ENCODE measurements at regions not wholly inside any gene's neighbourhood (a gene's known extent, or its start where the extent isn't known, plus 50 kb on each side); places are given as distances from the start of the nearest gene placed in this dataset.

DNA sequence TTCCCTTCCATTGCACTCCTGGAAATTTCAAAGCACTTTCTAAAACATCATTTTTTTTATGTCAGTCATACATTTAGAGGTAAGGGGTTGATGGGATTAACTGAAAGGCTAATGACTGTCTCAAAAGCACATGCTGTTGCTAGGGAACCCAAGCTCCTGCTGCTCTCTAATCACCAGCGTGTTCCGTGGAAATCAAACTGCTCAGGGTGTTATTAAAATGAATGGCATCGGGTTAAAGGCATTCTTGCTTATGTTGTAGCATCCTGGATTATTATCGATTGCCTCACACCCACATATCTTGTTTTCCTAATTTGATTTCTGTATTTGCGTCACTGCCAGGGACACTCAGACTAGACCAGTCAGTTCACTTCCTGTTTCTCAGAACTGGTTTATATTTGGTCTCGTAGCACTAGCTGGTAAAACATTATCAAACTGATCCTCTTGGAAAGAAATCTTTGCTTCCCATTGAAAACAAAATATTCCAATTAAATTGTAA, 216.5 kb upstream of the MKLN1 start:
- DNase-seq: no peak

DNA sequence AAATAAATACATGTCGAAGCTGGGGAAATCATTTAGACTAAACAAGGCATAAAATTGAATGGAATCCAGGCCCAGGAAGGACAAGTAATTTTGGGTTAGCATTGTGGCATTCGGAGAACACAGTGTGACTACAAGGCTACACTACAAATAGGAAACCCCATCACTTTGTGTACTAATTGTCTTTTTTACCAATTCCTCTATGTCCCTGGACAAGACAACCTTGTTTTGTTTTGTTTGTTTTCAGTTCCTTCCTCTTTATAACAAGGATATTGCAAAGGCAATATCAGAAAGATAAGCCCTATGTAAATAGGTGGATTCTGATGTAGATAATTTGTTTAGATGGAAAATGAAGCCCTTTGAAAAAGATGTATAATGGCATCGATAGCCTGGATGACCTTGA, 215.9 kb upstream of the MKLN1 start:
- DNase-seq: no peak

DNA sequence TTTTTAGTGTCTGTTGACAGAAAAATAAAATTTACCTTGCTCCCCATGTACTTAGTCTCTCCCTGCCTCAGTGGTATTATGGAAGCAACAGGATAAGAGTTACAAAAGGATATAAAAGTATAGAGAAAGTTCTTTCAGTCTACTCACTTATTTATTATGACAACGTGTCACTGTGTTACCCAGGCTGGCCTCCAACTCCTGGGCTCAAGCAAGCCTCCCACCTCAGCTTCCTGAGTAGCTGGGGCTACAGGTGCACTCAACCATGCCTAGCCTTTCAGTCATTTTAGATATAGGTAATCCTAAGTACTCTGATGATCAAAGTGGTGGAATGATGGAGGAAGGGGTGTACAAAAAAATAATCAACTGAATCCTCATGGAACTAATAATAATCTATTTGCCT, 215.2 kb upstream of the MKLN1 start:
- DNase-seq: no peak

DNA sequence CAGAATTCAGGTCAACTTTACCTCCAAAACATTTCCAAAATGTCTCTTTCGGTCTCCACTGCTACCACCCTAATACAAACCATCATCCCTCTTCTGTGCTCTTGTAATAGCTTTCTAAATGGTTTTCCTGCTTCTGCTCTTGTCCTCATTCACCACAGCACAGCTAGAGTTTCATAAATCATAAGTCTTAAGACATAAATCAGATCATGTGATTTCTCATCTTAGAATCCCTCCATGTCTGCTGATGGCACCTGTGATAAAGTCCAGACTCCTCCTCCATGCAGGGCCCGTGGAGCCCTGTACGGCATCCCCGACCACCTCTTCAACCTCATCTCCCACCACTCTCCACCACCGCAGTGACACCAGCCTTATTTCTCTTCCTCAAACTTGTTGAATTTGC, 212.3 kb upstream of the MKLN1 start:
- DNase-seq: no peak

DNA sequence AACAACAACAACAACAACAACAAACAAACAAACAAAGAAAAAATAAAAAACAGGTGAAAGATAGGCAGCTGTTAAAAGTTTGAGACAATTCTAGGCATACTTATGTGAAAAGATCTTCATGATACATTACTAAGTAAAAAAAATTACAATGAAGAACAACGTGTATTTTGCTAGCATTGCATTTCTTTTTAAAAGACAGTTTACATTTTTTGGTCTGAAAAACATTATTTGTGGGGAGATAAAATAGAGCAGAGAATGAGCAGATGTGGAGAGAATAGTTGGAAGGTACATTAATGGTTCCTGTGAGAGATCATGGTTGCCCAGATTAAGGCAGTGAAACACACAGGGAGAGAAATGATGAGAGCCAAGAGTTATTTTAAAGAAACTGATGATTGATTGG, 210.2 kb upstream of the MKLN1 start:
- no peak for DNase-seq

DNA sequence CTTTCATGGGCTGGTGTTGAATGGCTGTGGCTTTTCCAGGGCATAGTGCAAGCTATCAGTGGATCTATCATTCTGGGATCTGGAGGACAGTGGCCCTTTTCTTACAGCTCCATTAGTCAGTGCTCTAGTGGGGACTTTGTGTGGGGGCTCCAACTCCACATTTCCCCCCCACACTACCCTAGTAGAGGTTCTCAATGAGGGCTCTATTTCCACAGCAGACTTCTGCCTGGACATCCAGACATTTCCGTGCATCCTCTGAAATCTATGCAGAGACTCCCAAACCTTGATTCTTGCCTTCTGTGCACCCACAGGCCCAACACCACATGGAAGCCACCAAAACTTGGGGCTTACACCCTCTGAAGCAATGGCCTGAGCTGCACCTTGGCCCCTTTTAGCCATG, 208.3 kb upstream of the MKLN1 start:
- DNase-seq: no peak

DNA sequence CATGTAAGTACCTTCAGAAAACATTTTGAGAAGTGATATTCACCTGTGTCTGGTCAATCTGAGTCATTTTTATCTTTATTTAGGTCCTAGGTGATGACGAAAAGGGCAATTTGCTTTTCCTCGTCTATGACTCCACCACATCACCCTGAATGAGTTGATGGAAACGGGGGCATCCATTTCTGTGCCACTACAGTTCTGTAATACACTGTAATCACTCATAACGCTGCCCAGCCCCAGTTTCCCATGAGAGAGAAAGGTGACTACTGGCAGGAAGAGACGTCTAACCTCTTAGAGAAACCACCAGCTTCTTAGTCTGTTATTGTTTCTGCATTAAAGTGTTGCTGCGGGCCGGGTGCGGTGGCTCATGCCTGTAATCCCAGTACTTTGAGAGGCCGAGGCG, 205.3 kb upstream of the MKLN1 start:
- DNase-seq: no peak

DNA sequence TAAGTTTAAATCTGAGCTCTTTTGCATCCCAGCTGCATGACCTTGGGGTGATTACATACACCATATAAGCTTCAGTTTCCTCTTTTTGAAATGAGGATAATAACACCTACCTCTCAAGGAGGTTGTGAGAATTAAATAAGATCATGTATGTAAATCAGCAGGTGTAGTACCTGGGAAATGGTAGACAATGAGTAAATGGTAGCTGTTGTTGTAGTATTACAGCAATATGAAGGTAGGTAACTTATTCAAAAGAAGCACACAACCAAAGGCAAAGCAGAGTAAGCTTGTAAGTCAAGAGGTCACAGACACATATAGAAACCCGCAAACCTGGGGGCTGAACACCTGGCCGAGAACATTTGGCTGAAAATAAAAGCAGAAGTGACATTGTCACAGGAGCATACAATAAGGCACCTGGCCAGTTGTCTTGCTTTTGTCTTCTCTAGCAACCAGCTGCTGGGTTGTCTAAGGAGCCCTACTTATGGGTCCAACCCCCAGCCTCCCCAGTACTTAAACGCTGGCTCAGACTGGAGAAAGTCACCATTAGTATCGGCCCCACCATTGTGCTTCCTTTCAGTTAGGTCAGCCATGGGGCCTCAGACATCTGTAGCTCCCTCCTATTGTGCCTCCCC, 203.6 kb upstream of the MKLN1 start:
- no peak for DNase-seq

DNA sequence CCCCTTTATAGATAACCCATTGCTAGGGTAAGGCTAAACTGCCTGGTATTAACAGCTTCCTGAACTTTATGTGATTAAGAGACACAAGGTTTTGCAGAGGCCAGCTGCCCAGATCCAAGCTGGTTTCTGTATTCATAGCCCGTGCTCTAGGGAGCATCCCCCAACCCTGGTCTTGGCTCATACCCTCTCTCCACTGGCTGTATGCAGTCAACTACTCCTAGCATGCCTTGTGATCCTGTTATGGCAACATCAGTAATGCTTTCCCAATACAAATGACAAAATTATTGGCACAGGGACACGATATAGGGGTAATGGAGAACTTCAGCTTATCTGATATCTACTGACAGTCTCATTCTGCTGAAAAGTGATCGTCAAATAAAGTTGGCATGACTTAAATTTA, 202.8 kb upstream of the MKLN1 start:
- no peak for DNase-seq

DNA sequence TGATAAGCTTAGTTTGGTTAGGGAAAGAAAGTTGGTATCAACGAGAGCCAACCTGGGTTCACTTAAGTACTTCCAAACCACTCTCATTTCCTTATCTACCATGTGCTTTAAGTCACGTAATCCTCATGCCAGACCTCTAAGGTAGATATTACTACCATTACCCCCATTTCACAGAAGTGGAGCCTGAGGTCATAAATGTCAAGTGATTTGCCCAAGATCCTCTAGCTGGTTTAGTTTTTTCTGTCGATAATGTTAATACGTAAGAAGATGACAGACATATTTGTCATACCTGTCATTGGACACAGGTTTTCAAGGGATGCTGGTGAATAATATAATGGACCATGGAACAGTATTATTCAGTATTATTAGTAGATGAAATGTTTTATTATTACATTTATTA, 197.4 kb upstream of the MKLN1 start:
- no peak for DNase-seq

DNA sequence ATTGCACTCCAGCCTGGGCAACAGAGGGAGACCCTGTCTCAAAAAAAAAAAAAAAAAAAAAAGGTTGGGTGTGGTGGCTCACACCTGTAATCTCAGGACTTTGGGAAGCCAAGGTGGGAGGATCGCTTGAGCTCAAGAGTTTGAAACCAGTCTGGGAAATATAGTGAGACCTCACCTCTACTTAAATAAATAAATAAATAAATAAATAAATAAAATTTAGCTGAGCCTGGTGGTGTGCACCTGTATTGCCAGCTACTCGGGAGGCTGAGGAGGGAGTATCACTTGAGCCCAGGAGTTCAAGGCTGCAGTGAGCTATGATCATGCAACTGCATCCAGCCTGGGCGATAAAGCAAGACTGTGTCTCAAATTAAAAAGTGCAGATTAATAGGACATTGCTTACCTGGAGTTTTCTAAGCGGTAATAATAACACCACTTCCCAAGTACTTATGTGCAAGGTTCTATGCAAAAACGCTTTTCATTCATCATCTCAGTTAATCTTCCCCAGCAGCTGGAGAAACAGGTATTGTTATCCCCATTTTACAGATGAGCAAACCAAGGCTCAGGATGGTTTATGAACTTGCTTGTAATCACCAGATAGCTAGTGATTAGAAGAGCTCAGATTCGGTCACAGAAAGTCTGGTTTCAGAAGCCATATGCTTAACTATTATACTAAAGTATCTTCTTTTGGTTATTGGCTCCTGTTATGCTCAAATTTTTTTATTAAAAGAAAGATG, 196.5 kb upstream of the MKLN1 start:
- no peak for DNase-seq

DNA sequence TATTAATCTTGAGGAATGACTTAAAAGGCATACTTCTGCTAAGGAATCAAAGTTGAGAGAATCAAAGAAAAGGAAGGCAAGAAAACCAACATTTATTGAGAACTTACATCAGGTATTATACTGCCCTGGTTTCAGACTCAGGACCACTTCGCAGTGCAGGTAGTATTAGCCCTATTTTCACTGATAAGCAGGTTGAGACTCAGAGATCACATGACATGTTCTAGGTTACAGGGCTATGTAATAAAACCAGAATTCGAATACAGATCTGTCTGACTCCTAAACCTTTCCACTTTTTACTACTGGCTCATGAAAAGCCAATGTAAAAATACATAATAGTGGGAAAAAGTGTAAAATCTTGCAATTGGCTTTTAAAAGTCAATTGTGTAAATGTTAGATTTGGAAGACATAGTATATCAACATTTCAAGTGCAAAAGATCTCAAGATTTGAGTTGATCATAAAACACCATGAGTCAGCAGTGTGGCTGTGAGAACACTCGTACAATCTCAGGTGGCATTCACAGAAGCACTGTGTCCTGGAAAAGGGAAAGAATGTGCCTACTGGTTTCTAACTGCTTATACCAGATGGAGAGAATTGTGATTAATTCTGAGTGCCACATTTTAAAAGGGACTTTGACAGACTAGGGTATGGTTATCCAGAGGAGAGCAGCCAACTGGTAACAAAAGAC, 195.8 kb upstream of the MKLN1 start:
- no peak for DNase-seq

DNA sequence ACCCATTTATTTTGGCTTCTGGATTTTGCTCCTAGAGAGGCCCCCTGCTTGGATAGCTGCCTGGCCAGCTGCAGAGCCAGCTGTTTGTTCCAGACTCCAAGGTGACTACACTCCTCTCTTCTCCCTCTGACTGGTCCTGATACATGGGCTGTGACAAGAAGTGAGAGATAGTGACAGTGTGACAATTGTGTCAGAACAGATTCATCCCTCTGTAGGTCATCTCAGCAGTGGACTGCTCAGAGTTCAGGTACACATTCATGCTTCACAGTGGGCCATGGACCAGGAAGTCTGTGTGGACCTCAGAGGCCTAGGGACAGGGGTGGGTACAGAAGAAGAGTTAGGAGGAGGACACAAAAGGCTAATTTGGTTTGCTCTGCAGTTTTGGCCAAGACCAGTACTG, 188.2 kb upstream of the MKLN1 start:
- DNase-seq: no peak

DNA sequence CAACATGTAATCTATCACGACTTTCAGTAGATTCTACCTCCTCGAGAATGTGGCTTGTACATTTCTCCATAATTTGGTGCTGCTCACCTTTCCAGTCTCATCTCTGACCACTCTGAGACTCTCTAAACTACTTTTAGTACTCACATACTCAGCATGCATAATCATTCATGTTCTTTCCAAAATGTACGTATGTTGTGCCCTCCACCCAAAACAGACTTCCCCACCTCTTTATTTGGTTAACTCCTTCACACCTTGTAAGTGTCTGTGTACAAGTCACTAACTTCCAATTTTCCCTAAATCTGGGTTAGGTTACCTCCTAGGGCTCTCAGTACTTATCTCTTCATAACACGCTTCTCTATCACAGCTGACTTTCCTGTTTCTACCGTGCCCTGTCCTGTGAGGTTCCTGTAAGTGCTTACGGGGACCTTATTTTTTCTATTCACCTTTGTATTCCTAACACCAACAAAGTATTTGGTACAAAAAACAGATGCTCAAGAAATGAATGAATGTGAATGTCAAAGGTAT, 186.2 kb upstream of the MKLN1 start:
- no peak for DNase-seq

DNA sequence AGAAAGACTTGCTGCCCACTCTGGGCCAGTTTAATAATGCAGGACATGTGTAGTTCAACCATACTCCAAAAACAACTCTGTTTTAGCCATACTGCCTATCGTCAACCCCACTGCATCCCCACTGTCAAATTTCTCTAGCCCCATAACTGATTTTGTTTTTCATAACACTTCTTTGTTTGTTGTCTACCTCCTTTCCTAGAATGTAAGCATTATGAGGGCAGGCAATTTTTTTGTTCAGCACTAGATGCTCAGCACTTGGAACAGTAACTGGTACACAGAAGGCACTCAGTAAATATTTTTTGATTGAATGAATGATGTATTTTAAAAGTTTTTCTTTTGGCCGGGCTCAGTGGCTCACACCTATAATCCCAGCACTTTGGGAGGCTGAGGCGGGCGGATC, 183.8 kb upstream of the MKLN1 start:
- DNase-seq: no peak

DNA sequence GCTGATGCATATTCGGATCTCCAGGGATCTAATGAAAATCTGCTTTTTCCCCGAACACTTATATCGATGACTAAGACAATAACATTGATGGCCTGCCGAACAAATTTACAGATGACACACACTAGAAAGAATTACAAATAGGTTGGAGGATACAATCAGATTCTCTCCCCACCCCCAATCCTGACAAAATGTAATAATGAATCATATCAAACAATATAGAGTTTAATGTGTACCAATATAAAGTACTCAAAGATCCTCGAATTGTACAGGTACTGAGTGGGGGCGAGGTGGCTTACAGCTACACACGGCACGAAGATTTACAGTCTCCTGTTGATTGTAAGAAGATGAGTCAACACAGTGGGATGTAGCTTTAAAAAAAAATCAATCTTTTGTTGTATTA, 182.7 kb upstream of the MKLN1 start:
- DNase-seq: no peak

DNA sequence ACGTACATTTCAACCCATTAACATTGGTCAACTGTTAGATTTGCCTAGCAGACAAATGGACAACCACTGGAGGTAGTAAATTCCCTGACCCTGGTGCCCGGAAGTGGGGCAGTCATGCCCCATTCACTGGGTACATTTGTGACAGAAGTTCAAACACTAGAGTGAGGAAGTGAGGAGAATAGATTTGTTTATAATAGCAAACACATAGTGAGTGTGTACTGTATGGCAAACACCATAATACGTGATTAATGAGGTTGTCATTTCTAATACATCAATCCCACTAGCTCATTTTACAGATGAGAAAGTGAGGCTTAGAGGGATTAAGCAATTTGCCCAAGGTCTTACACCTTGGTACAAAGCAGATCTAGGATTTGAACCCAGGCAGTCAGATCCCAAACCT, 181.9 kb upstream of the MKLN1 start:
- DNase-seq: no peak

DNA sequence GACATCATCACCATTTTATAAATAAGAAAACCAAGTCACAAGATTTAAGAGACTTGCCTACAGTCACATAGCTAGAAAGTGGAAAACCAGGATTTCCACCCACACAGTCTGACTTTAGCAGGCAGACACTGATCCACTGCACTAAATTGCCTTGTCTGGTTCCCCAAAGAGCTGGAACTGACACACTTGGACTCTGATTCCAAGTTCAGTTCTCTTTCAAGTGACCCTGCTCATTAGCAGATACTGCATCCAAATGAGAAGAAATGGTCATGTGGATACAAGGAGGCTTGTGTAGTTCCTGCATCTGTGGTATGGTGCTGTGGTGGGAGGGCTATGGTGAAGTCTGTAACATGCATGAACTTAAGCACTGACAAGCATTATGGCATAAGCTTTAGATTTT, 180.1 kb upstream of the MKLN1 start:
- DNase-seq: no peak

DNA sequence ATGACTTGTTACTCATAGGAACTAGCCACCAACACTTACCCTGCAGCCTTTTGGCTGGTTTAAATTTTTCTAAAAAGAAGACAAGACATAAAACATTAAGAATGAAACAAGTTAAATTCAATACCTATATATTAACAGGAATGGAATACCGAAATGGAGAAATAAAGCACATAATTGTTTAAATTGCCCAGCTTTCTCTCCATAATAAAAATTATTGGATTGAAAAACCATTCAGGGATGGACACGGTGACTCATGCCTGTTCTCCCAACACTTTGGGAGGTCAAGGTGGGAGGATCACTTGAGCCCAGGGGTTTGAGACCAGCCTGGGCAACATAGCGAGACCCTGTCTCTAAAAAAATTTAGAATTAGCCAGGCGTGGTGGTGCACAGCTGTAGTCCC, 179.4 kb upstream of the MKLN1 start:
- DNase-seq: no peak

DNA sequence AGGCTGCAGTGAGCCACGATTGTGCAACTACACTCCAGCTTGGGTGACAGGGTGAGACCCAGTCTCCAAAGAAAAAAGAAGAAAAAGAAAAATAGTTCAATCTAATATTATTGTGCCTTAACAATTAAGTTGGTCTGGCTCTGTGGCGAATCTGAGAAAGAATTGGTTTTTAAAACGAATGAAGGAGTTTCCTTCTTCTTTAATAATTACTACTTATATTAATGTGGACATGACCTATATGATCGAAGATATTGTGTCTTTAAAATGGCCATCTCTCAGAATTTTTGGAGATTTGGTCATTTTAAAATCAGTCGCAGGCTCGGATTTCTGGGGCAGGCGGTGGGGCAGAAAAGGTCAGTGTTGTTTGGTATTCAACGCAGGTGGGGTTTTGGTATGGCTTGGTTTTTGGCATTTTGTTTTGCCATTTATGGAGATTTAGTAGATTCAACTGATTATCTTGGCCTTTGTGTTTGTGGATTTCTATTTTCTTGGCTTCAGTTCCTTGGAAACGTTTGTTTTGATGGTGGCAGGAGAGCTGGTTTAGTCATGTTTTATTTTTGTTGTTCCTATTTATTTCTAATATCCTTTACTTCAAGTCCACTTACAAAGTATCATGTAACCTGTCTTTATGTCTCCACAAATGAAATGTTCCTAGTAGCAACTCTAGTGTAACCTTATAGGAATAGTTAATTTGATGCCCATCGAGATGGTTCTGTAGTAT, 178.8 kb upstream of the MKLN1 start:
- no peak for DNase-seq

DNA sequence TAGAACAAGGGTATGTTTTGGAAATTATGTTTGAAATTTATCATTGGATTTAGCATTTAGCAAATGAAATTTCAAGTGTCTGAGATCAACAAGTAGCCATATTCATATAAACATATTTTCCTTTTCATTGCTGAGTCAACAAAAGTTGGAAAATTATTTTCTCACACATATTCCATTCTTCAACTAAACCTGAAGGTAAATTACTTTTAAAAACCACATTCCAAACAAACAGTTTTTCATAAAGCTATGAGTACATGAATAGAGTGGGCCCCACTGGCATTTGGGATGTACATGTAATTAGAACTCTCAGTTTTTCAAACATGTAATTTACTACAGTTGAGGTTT, 178.3 kb upstream of the MKLN1 start:
- no peak for DNase-seq

DNA sequence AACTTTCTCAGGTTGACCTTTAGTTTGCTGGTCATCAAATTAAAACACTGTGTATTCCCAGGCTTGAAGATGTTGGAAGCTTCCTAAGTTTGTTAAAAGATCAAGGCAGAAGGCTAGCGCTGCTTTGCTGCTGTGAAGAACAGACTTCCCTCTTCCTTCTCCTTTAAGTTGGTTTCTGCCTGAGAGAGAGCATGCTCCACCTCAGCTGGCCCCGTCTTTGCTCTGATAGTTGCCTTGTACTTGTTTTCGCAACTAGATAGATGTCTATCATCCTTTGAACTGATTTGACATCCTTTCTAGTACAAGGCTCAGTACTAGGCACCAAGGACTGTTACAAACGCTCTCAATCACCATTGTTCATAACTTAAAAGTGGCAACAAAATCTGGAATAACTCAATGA, 177.8 kb upstream of the MKLN1 start:
- DNase-seq: no peak

DNA sequence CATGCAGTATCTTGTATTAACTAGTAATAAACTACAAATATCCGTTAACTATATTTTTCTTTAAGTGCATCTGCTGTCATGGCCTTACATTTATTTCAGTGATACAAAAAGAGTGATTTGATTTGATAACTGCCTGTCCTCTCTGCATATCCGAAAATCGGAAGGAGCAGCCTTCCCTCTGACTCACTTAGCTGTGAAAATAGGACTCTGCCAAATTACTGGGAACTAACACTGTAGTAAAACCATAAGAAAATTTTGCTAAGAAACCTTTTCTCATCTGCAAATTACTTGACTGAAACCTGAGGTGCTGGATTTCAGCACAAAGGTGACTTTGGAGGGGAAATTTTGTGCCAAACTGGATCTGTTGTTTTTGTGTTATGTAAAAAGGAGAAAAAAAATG, 176.6 kb upstream of the MKLN1 start:
- DNase-seq: no peak

DNA sequence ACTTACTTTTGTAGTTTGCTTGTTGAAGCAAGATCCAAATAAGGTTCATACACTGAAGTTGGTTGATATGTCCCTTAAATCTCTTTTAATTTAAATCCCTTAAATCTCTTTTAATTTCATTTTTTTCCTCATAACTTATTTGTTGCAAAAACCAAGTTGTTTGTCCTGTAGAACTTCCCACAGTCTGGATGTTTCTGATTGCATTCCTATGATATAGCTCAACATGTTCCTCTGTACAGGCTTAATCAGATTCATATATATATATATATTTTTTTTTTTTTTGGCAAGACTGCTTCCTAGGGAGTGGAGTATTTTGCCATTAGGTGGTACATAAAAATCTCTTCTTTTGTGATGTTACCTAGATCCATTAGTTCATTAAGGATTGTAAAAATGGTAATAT, 174.9 kb upstream of the MKLN1 start:
- no peak for DNase-seq

Measured in stimulated activated CD4-positive, alpha-beta T cell treated with anti-CD3 and anti-CD28 coated beads, Interleukin-12 subunit alpha, Interleukin-12 subunit beta, amount 100 ng/mL, for 4 hours (primary cell).